SHP77 treated with DMSO at 0.1 percent for 48 hours (cell line): ENCODE measurements at regions not wholly inside any gene's neighbourhood (a gene's known extent, or its start where the extent isn't known, plus 50 kb on each side); places are given as distances from the start of the nearest gene placed in this dataset.
"Not testable (repeated sequence)": the region's sequence is repeated elsewhere in the genome, so short reads cannot be mapped to it uniquely, and the experiment has no call there.

ENCODE experiments used
- DNase-seq: peaks from one replicate; lab custom pipeline; 2025; lab: John Stamatoyannopoulos, UW

- no peak for DNase-seq
Observed at GRCh38 chr2:105536175-105536574, 137.3 kb upstream of the FHL2 start.

- not testable (repeated sequence) for DNase-seq
Observed at GRCh38 chr2:105529258-105529657, 130.4 kb upstream of the FHL2 start.

GRCh38 chr2:105526000-105526925 is 127.4 kb upstream of the FHL2 start:
- DNase-seq: no peak

GRCh38 chr2:105525201-105525600 is 126.3 kb upstream of the FHL2 start:
- no peak for DNase-seq

DNA sequence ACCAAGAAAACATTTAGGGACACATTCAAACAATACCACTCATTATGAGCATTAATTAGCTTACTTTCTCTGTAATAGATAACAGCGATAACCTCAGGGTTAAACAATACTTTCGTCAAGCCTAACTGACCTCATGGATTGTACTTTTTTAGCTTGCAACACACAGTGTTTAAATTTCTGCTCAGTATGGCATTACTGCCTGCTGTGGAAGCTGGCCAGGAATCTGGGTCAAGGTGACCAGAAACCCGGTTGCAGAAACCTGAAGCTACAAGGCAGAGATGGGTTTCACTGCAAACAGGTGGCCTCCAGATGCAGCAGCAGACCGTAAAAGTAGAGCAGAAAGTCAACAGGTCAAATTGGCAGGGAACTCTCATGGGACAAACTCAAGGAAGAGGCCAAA is 123.8 kb upstream of the FHL2 start:
- no peak for DNase-seq

DNA sequence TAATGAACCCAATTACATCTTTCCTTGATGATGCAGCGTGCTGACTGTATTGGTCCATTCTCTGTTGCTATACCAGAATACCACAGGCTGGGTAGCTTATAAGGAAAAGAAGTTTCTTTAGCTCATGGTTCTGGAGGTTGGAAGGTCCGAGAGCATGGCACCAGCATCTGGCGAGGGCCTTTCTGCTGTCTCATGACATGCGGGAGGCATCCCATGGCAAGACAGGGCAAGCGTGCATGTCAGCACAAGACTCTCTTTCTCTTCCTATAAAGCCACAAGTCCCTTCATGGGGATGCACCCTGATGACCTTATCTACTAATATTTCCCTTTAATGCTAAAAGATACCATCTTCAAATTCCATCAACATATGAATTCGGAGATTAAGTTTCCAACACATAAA is 122.8 kb upstream of the FHL2 start:
- DNase-seq: no peak

DNA sequence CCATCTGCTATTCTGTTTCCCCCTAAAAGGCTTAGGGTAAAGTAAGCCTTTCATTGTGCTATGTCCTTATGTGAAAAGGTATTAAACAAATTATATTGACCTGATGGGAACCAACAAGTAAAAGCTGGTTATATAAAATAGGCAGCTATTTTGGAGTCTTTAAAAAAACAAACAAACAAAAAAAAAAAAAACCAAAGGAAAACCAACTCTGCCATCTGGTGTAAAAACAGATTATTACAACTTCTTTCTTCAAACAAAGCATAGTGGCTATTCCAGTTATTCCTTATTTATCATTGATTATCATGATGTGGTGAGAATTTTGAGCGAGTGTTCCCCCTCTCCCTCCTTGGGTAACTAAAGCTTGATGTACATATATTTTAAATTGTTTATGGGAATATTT is 122.3 kb upstream of the FHL2 start:
- DNase-seq: peak; percentile 16

DNA sequence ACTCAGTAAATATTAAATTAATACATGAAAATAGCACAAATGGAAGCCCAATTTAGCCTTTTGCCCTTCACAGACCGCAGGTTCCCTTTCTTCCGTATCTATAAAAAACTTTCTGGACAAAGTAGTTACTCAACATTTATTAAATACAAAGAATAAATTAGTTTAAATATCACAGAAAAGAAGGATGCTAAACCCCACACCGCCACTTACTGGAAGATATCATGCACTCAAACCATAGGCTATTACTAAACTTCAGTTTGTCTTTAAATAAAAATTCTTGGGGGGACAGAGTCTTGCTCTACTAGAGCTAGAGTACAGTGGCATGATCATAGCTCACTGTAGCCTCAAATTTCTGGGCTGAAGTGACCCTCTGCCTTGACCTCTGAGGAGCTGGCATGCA is 120.7 kb upstream of the FHL2 start:
- DNase-seq: no peak

DNA sequence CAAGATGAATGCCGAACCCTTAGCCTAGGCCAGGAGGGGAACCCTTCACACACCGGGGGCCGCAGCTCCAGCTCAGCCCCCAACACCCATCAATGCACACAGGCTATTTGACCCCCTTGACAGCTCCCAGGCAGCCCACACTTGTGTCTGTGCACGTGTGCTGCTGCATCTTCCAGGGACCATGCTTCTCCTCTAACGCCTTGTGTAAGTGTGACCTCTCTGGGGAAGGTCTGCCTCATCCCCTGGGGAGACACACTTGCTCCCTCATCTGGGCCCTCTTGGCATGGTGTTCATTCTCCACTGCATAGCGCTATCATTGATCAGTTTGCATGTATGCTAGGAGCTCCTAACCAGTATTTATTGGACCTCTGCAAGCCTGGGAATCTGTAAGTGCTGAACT is 120.0 kb upstream of the FHL2 start:
- DNase-seq: no peak

DNA sequence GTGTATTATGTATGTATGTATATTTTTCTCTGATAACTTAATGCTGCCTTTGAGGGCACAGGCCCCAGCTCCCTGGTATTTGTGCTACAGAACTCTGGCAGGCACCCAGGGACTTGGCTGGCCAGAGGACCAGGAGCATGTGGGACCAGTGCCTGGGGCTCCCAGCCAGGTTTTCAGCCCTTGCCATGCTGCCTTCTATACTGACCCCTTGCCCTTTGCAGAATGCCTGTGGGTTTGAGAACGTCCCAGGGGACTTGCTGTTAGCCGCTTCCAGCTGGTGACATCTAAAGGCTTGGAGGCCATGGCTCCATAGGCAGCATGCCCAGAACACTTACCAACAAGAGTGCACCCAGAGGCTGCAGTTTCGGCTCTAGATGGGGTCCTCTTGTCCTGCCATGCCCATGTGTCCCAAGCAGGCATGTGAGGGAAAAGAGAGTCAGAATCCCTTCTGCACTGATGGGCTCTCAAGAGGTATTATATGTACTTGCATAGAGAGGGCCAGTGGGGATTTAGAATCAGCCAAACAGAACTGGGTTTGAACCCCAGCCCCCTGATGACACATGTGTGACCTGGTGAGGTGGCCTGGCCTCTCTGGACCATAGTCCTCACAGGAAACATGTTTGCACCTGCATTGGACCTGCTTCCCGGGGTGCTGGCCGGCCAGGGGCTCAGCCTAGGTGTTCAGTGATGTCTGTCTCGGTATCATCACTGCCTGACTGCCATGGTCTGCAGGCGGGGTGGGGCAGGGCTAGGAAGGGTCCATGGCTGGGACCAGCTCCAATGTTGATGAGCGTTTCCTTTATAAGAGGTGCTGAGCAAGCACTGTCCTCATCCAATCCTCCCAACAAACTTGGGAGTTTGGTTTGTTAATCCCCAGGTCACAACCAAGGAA is 119.2 kb upstream of the FHL2 start:
- DNase-seq: no peak

- peak; percentile 16 for DNase-seq
Observed at GRCh38 chr2:105515581-105516415, 116.9 kb upstream of the FHL2 start.

GRCh38 chr2:105514576-105514975 is 115.7 kb upstream of the FHL2 start:
- DNase-seq: no peak

GRCh38 chr2:105510761-105511528 is 112.1 kb upstream of the FHL2 start:
- DNase-seq: no peak

DNA sequence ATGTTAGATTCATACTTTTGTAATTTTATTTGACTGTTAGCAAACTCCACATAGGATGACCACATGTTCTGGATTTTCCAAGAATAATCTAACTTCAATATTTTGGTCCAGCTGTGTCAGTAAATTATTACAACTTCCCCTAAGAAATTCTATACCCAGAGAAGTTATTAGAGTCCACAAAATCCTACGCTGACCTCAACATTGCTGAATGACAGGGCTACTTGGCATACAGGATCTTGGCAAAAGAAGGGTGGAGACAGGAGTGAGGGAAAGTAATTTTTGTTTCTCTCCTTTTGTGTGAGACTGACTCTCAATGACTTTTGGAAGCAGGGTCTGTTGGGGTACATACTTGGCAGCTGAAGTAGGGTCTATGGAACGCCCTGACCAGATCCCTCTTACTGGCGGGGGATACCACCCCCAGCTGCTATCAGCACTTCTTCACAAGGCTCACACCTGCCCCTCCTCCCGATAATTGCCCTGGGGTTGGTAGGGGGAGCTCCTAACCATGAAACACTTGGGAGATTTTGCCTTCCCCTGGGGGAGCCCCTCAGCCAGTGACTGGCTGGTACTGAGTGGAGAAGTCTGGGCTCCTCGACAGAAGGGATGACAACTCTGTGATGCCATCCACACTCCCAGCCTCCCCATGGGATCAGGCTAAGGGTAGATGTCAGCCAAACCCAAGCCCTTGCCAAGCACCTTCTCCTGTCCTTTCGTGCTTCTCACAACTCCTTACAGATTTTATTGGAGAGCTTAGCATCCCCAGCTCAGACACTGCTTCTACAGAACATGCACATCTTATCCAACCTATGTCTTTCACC is 110.6 kb upstream of the FHL2 start:
- no peak for DNase-seq

DNA sequence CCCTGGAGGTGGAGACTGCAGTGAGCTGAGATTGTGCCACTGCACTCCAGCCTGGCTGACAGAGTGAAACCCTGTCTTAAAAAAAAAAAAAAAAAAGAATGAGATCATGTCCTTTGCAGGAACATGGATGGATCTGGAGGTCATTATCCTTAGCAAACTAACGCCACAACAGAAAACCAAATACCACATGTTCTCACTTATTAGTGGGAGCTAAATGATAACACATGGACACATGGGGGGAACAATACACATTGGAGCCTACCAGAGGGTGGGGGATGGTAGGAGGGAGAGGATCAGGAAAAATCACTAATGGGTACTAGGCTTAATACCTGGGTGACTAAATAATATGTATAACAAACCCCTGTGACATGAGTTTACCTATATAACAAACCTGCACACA is 108.0 kb upstream of the FHL2 start:
- DNase-seq: not testable (repeated sequence)

DNA sequence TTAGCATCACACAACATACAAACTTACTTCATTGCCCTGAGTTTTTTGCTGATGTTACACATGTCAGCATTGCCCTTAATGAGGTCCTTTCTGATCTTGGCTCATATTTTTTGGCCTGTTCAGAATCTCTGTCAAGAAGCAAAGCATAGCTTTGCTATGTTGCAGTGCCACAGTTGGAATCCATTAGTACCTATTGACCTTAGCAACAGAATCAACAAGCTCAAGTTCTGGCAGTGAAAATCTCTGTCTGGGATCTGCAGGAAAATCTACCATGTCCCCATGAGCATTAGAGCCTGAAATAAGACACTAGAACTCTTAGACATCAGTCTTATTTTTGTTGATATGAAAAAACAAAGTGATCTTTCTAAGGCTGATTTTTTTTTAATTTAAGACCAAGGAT is 105.6 kb upstream of the FHL2 start:
- no peak for DNase-seq

GRCh38 chr2:105502625-105503334 is 103.9 kb upstream of the FHL2 start:
- no peak for DNase-seq

GRCh38 chr2:105498281-105498846 is 99.5 kb upstream of the FHL2 start:
- no peak for DNase-seq

DNA sequence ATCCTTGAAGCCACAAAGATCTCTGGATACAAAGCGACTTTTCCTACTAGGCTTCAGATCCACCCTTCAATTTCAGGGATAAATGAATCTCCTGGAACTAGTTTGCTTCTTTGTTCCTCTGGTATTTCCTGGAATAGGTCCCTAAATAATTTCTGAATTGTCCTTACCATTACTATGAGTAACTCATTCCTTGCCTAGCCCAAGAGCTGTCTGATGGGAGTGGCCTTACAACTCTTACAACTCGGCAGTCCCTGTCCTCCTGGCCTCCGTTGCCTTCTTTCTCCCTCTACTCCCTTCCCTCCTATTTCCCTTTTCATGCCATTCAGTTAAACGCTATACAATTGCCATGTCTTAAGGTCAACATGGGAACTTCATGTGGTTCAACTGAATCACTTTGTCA is 98.2 kb upstream of the FHL2 start:
- DNase-seq: no peak
